OCI-LY3 (cell line): ENCODE measurements at regions not wholly inside any gene's neighbourhood (a gene's known extent, or its start where the extent isn't known, plus 50 kb on each side); places are given as distances from the start of the nearest gene placed in this dataset.
A peak's percentile ranks its signal among the peaks of the same experiment; 100 is the strongest.
"Not testable (repeated sequence)": the region's sequence is repeated elsewhere in the genome, so short reads cannot be mapped to it uniquely, and the experiment has no call there.

Experiments
- H2AFZ ChIP-seq: fragments of 200-600, 300-600 bp; shearing (Covaris generic); 2 replicates; pipeline ENCODE4 v1.6.0; 2014; ENCODE audit warnings: antibody characterized with exemption, low read depth, low read length
- H3K27ac ChIP-seq: fragments of 200-600, 300-600 bp; sonication (generic); 2 replicates; pipeline ENCODE4 v1.5.1; 2014; ENCODE audit warnings: mild to moderate bottlenecking, low read length, moderate library complexity, mixed read lengths
- H3K27me3 ChIP-seq: fragments of 200-600, 300-600 bp; sonication (generic); 2 replicates; pipeline ENCODE4 v1.6.1; 2014; ENCODE audit warnings: low read depth, low read length, mixed read lengths
- H3K36me3 ChIP-seq: fragments of 200-600, 300-600 bp; sonication (generic); replicated peaks from 2 replicates; pipeline ENCODE3; 2014; ENCODE audit warnings: low read depth, low read length, mixed read lengths
- H3K4me1 ChIP-seq: fragments of 300-600, 200-600 bp; sonication (generic); 2 replicates; pipeline ENCODE4 v1.6.1; 2014; ENCODE audit warnings: low read length, mixed read lengths
- H3K4me2 ChIP-seq: fragments of 200-600, 300-600 bp; sonication (generic); 2 replicates; pipeline ENCODE4 v1.6.1; 2014; ENCODE audit warnings: low read length, mixed read lengths
- H3K4me3 ChIP-seq: fragments of 300-600, 200-600 bp; sonication (generic); 2 replicates; pipeline ENCODE4 v1.5.1; 2014; ENCODE audit warnings: antibody characterized with exemption, mild to moderate bottlenecking, low read length, moderate library complexity
- H3K79me2 ChIP-seq: fragments of 300-600, 200-600 bp; shearing (Covaris generic); 2 replicates; pipeline ENCODE4 v1.6.1; 2014; ENCODE audit warnings: mild to moderate bottlenecking, low read length, mixed read lengths
- H3K9ac ChIP-seq: fragments of 300-600, 200-600 bp; shearing (Covaris generic); 2 replicates; pipeline ENCODE4 v1.6.0; 2014; ENCODE audit warnings: mild to moderate bottlenecking, low read length, moderate library complexity
- H3K9me3 ChIP-seq: fragments of 200-600, 300-600 bp; shearing (Covaris generic); 2 replicates; pipeline ENCODE4 v1.6.1; 2014; ENCODE audit warnings: low read length, mixed read lengths; ENCODE audit not compliant: insufficient read depth
- H4K20me1 ChIP-seq: fragments of 200-600, 300-600 bp; sonication (generic); 2 replicates; pipeline ENCODE4 v1.6.1; 2016; ENCODE audit warnings: low read length, mixed read lengths; ENCODE audit not compliant: insufficient read depth
- CTCF ChIP-seq: fragments of 200-600, 300-600 bp; sonication (generic); IDR thresholded peaks from 2 replicates; pipeline ENCODE4 v1.5.1; 2014; ENCODE audit warnings: antibody characterized with exemption, low read length, low read depth
- EZH2phosphoT487 ChIP-seq: fragments of 200-600 bp; shearing (Covaris generic); IDR thresholded peaks from 2 replicates; pipeline ENCODE4 v1.6.1; 2018; ENCODE audit warnings: antibody characterized with exemption, mixed run types, low read depth

- no peak for TF ChIP-seq CTCF
- no peak for TF ChIP-seq EZH2phosphoT487
- H3K9me3 ChIP-seq = no peaks in the 10 kb centered on the region
- no peak overlapping the region for H3K4me2 ChIP-seq
- H3K9ac ChIP-seq = no peak overlapping the region
- H4K20me1 ChIP-seq = no peaks in the 10 kb centered on the region
- H3K4me1 ChIP-seq = peaks cover 4% of the 10 kb centered on the region
- H3K4me3 ChIP-seq = no peak overlapping the region
- H3K36me3 ChIP-seq = no peaks in the 10 kb centered on the region
- no peak overlapping the region for H2AFZ ChIP-seq
- no peaks in the 10 kb centered on the region for H3K79me2 ChIP-seq
- H3K27me3 ChIP-seq = no peaks in the 10 kb centered on the region
- no peak overlapping the region for H3K27ac ChIP-seq
Measured at GRCh38 chr14:105647784-105648608, 121.6 kb downstream of the TMEM121 start.

GRCh38 chr14:105648609-105649535, 122.5 kb downstream of the TMEM121 start:
- not testable (repeated sequence) for H3K9me3 ChIP-seq, H4K20me1 ChIP-seq

GRCh38 chr14:105652317-105652716, 125.9 kb downstream of the TMEM121 start:
- H3K79me2 ChIP-seq, H3K4me3 ChIP-seq, H4K20me1 ChIP-seq, H3K36me3 ChIP-seq, H3K4me1 ChIP-seq, H3K9me3 ChIP-seq, H3K27ac ChIP-seq, H3K4me2 ChIP-seq, H2AFZ ChIP-seq, H3K9ac ChIP-seq, H3K27me3 ChIP-seq: not testable (repeated sequence)

More at GRCh38 chr14:105648609-105649535, 122.5 kb downstream of the TMEM121 start:
- not testable (repeated sequence) for H3K9ac ChIP-seq, H3K79me2 ChIP-seq, H3K4me3 ChIP-seq, H3K27me3 ChIP-seq, H3K4me1 ChIP-seq, H3K36me3 ChIP-seq, H3K27ac ChIP-seq, H2AFZ ChIP-seq
- H3K4me2 ChIP-seq = peak overlapping the region; percentile 15; the same call in 1 of the 2 replicates

- H3K4me2 ChIP-seq, H3K4me3 ChIP-seq, H3K9me3 ChIP-seq, H2AFZ ChIP-seq, H3K27me3 ChIP-seq, H4K20me1 ChIP-seq, H3K36me3 ChIP-seq, H3K79me2 ChIP-seq, H3K9ac ChIP-seq, H3K4me1 ChIP-seq, H3K27ac ChIP-seq: not testable (repeated sequence)
Measured at GRCh38 chr14:105653921-105654320, 127.5 kb downstream of the TMEM121 start.

- not testable (repeated sequence) for H3K27me3 ChIP-seq, H3K4me3 ChIP-seq, H3K36me3 ChIP-seq, H3K4me1 ChIP-seq, H4K20me1 ChIP-seq, H2AFZ ChIP-seq, H3K27ac ChIP-seq, H3K9ac ChIP-seq, H3K9me3 ChIP-seq, H3K79me2 ChIP-seq, H3K4me2 ChIP-seq
Measured at GRCh38 chr14:105659255-105659654, 132.9 kb downstream of the TMEM121 start.
